WTC11 (cell line): ENCODE measurements at regions not wholly inside any gene's neighbourhood (a gene's known extent, or its start where the extent isn't known, plus 50 kb on each side); places are given as distances from the start of the nearest gene placed in this dataset.

ENCODE experiments used
- ATF1 ChIP-seq: sonication (generic); formaldehyde crosslinking; IDR thresholded peaks from 2 replicates; pipeline ENCODE4 v1.8.1; 2023; ENCODE audit warnings: mild to moderate bottlenecking, moderate library complexity, missing genetic modification reagents
- ELF4 ChIP-seq: sonication (generic); formaldehyde crosslinking; IDR thresholded peaks from 2 replicates; pipeline ENCODE4 v1.8.1; 2022; ENCODE audit warnings: low read depth, mild to moderate bottlenecking, moderate library complexity, missing genetic modification reagents
- FOXJ3 ChIP-seq: sonication (generic); formaldehyde crosslinking; IDR thresholded peaks from 2 replicates; pipeline ENCODE4 v1.9.0; 2021; ENCODE audit warnings: missing genetic modification reagents, mild to moderate bottlenecking, borderline replicate concordance
- SMAD4 ChIP-seq: sonication (generic); formaldehyde crosslinking; IDR thresholded peaks from 2 replicates; pipeline ENCODE4 v1.8.0; 2022; ENCODE audit warnings: mild to moderate bottlenecking, missing genetic modification reagents
- TP53 ChIP-seq: sonication (generic); formaldehyde crosslinking; IDR thresholded peaks from 2 replicates; pipeline ENCODE4 v1.8.1; 2023; ENCODE audit warnings: mild to moderate bottlenecking, missing genetic modification reagents
- ZNF138 ChIP-seq: sonication (generic); formaldehyde crosslinking; conservative IDR thresholded peaks from 2 replicates; pipeline ENCODE4 v1.8.1; 2022; ENCODE audit warnings: mild to moderate bottlenecking, moderate library complexity, missing genetic modification reagents
- TF ChIP-seq, protein P1 (sequence below): sonication (generic); formaldehyde crosslinking; IDR thresholded peaks from 2 replicates; pipeline ENCODE4 v1.8.1; 2023; ENCODE audit warnings: mild to moderate bottlenecking, missing genetic modification reagents, borderline replicate concordance
- TF ChIP-seq, protein P2 (sequence below): fragments of 200-600 bp; IDR thresholded peaks from 2 replicates; pipeline ENCODE4 v1.8.0; 2022; ENCODE audit warnings: antibody characterized with exemption
- TF ChIP-seq, protein P3 (sequence below): sonication (generic); formaldehyde crosslinking; IDR thresholded peaks from 2 replicates; pipeline ENCODE4 v1.8.0; 2022; ENCODE audit warnings: mild to moderate bottlenecking, missing genetic modification reagents
- TF ChIP-seq, protein P4 (sequence below): sonication (generic); formaldehyde crosslinking; IDR thresholded peaks from 2 replicates; pipeline ENCODE4 v1.8.0; 2023; ENCODE audit warnings: missing genetic modification reagents
- TF ChIP-seq, protein P5 (sequence below): fragments of 250-450 bp; sonication (Bioruptor Pico); IDR thresholded peaks from 2 replicates; pipeline ENCODE4 v1.9.0; 2021; ENCODE audit warnings: mild to moderate bottlenecking

DNA sequence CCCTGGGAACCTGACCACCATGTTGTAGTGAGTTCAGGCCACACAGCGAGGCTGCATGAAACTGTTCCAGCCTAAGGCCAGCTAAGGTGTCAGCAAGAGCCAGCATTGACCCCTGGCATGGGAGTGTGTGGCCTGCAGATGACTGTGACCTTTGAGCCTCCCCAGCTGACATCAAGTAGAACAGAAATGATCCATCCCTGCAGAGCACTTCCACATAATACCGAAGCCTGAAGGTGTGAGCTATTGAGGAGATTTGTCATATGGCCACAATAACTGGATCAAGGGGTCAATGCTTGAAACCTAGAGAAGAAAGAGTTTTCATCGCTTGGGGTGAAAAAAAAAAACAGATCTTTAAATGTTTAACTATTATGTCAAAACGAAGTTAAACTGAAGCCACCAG is 207.3 kb upstream of the SOX11 start:
- TF ChIP-seq, protein P1, sequence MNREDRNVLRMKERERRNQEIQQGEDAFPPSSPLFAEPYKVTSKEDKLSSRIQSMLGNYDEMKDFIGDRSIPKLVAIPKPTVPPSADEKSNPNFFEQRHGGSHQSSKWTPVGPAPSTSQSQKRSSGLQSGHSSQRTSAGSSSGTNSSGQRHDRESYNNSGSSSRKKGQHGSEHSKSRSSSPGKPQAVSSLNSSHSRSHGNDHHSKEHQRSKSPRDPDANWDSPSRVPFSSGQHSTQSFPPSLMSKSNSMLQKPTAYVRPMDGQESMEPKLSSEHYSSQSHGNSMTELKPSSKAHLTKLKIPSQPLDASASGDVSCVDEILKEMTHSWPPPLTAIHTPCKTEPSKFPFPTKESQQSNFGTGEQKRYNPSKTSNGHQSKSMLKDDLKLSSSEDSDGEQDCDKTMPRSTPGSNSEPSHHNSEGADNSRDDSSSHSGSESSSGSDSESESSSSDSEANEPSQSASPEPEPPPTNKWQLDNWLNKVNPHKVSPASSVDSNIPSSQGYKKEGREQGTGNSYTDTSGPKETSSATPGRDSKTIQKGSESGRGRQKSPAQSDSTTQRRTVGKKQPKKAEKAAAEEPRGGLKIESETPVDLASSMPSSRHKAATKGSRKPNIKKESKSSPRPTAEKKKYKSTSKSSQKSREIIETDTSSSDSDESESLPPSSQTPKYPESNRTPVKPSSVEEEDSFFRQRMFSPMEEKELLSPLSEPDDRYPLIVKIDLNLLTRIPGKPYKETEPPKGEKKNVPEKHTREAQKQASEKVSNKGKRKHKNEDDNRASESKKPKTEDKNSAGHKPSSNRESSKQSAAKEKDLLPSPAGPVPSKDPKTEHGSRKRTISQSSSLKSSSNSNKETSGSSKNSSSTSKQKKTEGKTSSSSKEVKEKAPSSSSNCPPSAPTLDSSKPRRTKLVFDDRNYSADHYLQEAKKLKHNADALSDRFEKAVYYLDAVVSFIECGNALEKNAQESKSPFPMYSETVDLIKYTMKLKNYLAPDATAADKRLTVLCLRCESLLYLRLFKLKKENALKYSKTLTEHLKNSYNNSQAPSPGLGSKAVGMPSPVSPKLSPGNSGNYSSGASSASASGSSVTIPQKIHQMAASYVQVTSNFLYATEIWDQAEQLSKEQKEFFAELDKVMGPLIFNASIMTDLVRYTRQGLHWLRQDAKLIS, result no peak
- no peak for TF ChIP-seq ATF1
- TF ChIP-seq, protein P2, sequence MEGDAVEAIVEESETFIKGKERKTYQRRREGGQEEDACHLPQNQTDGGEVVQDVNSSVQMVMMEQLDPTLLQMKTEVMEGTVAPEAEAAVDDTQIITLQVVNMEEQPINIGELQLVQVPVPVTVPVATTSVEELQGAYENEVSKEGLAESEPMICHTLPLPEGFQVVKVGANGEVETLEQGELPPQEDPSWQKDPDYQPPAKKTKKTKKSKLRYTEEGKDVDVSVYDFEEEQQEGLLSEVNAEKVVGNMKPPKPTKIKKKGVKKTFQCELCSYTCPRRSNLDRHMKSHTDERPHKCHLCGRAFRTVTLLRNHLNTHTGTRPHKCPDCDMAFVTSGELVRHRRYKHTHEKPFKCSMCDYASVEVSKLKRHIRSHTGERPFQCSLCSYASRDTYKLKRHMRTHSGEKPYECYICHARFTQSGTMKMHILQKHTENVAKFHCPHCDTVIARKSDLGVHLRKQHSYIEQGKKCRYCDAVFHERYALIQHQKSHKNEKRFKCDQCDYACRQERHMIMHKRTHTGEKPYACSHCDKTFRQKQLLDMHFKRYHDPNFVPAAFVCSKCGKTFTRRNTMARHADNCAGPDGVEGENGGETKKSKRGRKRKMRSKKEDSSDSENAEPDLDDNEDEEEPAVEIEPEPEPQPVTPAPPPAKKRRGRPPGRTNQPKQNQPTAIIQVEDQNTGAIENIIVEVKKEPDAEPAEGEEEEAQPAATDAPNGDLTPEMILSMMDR, result no peak
- no peak for TF ChIP-seq SMAD4 (CRISPR knock-in tag)
- no peak for TF ChIP-seq ELF4
- no peak for TF ChIP-seq ZNF138
- no peak for TF ChIP-seq FOXJ3
- TF ChIP-seq, protein P3, sequence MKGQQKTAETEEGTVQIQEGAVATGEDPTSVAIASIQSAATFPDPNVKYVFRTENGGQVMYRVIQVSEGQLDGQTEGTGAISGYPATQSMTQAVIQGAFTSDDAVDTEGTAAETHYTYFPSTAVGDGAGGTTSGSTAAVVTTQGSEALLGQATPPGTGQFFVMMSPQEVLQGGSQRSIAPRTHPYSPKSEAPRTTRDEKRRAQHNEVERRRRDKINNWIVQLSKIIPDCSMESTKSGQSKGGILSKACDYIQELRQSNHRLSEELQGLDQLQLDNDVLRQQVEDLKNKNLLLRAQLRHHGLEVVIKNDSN (CRISPR knock-in tag), result no peak
- TF ChIP-seq, protein P4, sequence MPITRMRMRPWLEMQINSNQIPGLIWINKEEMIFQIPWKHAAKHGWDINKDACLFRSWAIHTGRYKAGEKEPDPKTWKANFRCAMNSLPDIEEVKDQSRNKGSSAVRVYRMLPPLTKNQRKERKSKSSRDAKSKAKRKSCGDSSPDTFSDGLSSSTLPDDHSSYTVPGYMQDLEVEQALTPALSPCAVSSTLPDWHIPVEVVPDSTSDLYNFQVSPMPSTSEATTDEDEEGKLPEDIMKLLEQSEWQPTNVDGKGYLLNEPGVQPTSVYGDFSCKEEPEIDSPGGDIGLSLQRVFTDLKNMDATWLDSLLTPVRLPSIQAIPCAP (CRISPR knock-in tag), result no peak
- TF ChIP-seq, protein P5, sequence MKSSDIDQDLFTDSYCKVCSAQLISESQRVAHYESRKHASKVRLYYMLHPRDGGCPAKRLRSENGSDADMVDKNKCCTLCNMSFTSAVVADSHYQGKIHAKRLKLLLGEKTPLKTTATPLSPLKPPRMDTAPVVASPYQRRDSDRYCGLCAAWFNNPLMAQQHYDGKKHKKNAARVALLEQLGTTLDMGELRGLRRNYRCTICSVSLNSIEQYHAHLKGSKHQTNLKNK (CRISPR knock-in tag), result no peak
- TF ChIP-seq TP53, result no peak
